ENCODE measurements at regions not wholly inside any gene's neighbourhood (a gene's known extent, or its start where the extent isn't known, plus 50 kb on each side); places are given as distances from the start of the nearest gene placed in this dataset.

- Histone ChIP-seq H3K9ac (ENCODE audit: low read length) (no peak overlapping the region), H3K79me2 (ENCODE audit: low read length) (no peaks in the 10 kb centered on the region), H3K4me2 (ENCODE audit: low read length) (no peak overlapping the region), H3K9me3 (ENCODE audit: insufficient read depth, low read length) (no peaks in the 10 kb centered on the region), H3K36me3 (replicated peaks; ENCODE audit: low read depth, low read length) (no peaks in the 10 kb centered on the region), H4K20me1 (ENCODE audit: insufficient read depth, low read length) (no peaks in the 10 kb centered on the region), H2AFZ (ENCODE audit: low read depth, low read length) (no peak overlapping the region), H3K4me3 (ENCODE audit: low read length) (no peak overlapping the region), H3K4me1 (ENCODE audit: low read length) (no peaks in the 10 kb centered on the region), H3K27ac (ENCODE audit: low read length) (no peak overlapping the region), H3K27me3 (ENCODE audit: low read depth, low read length) (no peaks in the 10 kb centered on the region)
- TF ChIP-seq EZH2phosphoT487 (IDR thresholded peaks at IDR 0.05; ENCODE audit: low read depth) (no peak), CTCF (IDR thresholded peaks at IDR 0.05; ENCODE audit: low read depth, low read length) (no peak)
Observed at GRCh38 chr5:61943713-61944112, 362.3 kb upstream of the KIF2A start.

GRCh38 chr5:61948151-61948550 is 357.9 kb upstream of the KIF2A start:
- Histone ChIP-seq H3K4me2 (ENCODE audit: low read length) (no peak overlapping the region), H3K9me3 (ENCODE audit: insufficient read depth, low read length) (no peaks in the 10 kb centered on the region), H3K4me1 (ENCODE audit: low read length) (no peaks in the 10 kb centered on the region), H3K4me3 (ENCODE audit: low read length) (no peak overlapping the region), H3K27me3 (ENCODE audit: low read depth, low read length) (no peaks in the 10 kb centered on the region), H3K9ac (ENCODE audit: low read length) (no peak overlapping the region), H3K27ac (ENCODE audit: low read length) (no peak overlapping the region), H3K79me2 (ENCODE audit: low read length) (no peaks in the 10 kb centered on the region), H3K36me3 (replicated peaks; ENCODE audit: low read depth, low read length) (no peaks in the 10 kb centered on the region), H4K20me1 (ENCODE audit: insufficient read depth, low read length) (no peaks in the 10 kb centered on the region), H2AFZ (ENCODE audit: low read depth, low read length) (no peak overlapping the region)
- TF ChIP-seq CTCF (IDR thresholded peaks at IDR 0.05; ENCODE audit: low read depth, low read length): no peak
- TF ChIP-seq EZH2phosphoT487 (IDR thresholded peaks at IDR 0.05; ENCODE audit: low read depth): no peak

GRCh38 chr5:61949054-61949678 is 356.8 kb upstream of the KIF2A start:
- Histone ChIP-seq H3K36me3 (replicated peaks; ENCODE audit: low read depth, low read length) (no peaks in the 10 kb centered on the region), H4K20me1 (ENCODE audit: insufficient read depth, low read length) (no peaks in the 10 kb centered on the region), H3K4me2 (ENCODE audit: low read length) (no peak overlapping the region), H3K9ac (ENCODE audit: low read length) (no peak overlapping the region), H3K27me3 (ENCODE audit: low read depth, low read length) (no peaks in the 10 kb centered on the region), H2AFZ (ENCODE audit: low read depth, low read length) (no peak overlapping the region), H3K27ac (ENCODE audit: low read length) (no peak overlapping the region), H3K4me1 (ENCODE audit: low read length) (no peaks in the 10 kb centered on the region), H3K9me3 (ENCODE audit: insufficient read depth, low read length) (no peaks in the 10 kb centered on the region), H3K4me3 (ENCODE audit: low read length) (no peak overlapping the region), H3K79me2 (ENCODE audit: low read length) (no peaks in the 10 kb centered on the region)
- TF ChIP-seq EZH2phosphoT487 (IDR thresholded peaks at IDR 0.05; ENCODE audit: low read depth) (no peak), CTCF (IDR thresholded peaks at IDR 0.05; ENCODE audit: low read depth, low read length) (no peak)

- no peak for TF ChIP-seq EZH2phosphoT487 (IDR thresholded peaks at IDR 0.05; ENCODE audit: low read depth)
- TF ChIP-seq CTCF (IDR thresholded peaks at IDR 0.05; ENCODE audit: low read depth, low read length): no peak
- H3K79me2 ChIP-seq (ENCODE audit: low read length): no peaks in the 10 kb centered on the region
- H3K27me3 ChIP-seq (ENCODE audit: low read depth, low read length): no peaks in the 10 kb centered on the region
- no peaks in the 10 kb centered on the region for H3K9me3 ChIP-seq (ENCODE audit: insufficient read depth, low read length)
- H3K9ac ChIP-seq (ENCODE audit: low read length): no peak overlapping the region
- no peak overlapping the region for H3K4me2 ChIP-seq (ENCODE audit: low read length)
- no peak overlapping the region for H2AFZ ChIP-seq (ENCODE audit: low read depth, low read length)
- H3K36me3 ChIP-seq (replicated peaks; ENCODE audit: low read depth, low read length): no peaks in the 10 kb centered on the region
- no peaks in the 10 kb centered on the region for H3K4me1 ChIP-seq (ENCODE audit: low read length)
- H3K4me3 ChIP-seq (ENCODE audit: low read length): no peak overlapping the region
- H3K27ac ChIP-seq (ENCODE audit: low read length): no peak overlapping the region
- H4K20me1 ChIP-seq (ENCODE audit: insufficient read depth, low read length): no peaks in the 10 kb centered on the region
Observed at GRCh38 chr5:61949679-61950435, 356.1 kb upstream of the KIF2A start.

Measured in OCI-LY3 (cell line).